ENCODE measurements at regions not wholly inside any gene's neighbourhood (a gene's known extent, or its start where the extent isn't known, plus 50 kb on each side); places are given as distances from the start of the nearest gene placed in this dataset.
"Not testable (repeated sequence)": the region's sequence is repeated elsewhere in the genome, so short reads cannot be mapped to it uniquely, and the experiment has no call there.

DNA sequence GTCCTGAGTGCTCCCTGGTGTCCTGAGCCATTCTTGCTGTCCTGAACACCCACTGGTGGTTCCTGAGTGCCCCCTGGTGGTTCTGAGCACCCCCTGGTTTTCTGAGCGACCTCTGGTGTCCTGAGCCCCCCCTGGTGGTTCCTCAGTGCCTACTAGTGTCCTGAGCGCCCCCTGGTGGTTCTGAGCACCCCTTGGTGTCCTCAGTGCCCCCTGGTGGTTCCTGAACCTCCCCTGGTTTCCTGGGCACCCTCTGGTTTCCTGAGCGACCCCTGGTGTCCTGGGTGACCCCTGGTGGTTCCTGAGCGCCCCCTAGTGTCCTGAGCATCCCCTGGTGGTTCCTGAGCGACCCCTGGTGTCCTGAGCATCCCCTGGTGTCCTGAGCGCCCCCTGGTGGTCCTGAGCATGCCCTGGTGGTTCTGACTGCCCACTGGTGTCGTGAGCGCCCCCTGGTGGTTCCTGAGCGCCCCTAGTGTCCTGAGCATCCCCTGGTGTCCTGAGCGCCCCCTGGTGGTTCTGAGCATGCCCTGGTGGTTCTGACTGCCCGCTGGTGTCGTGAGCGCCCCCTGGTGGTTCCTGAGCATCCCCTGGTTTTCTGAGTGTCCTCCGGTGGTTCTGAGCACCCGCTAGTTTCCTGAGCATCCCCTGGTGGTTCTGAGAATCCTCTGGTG lies 473.1 kb downstream of the TMEM121 start:
- Histone ChIP-seq H3K27ac (ENCODE audit: low read depth in 1 of 2, low read length in 2 of 2) (no peak overlapping the region), H3K9me3 (ENCODE audit: control insufficient read depth in 1 of 2, insufficient read depth in 1 of 2, low read length in 2 of 2) (peaks cover 0 to 14% of the 10 kb centered on the region in 2 experiments), H3K4me3 (ENCODE audit: low read length) (no peak overlapping the region), H3K4me1 (ENCODE audit: insufficient read depth, low read length) (peaks cover 24% of the 10 kb centered on the region), H3K36me3 (ENCODE audit: insufficient read depth, low read length) (no peaks in the 10 kb centered on the region), H3K27me3 (ENCODE audit: control insufficient read depth in 1 of 2, insufficient read depth in 2 of 2, low read length in 2 of 2) (no peaks in the 10 kb centered on the region)
- H3K9me3 Mint-ChIP-seq = no peaks in the 10 kb centered on the region
- ChIA-PET CTCF (interaction anchor here (0.7 kb wide), 1 partner anchor 11 kb away, joined by 4 read pairs; no protein-coding TSS in a partner anchor), POLR2A (no interaction called here)
- peak; percentile 74 for ATAC-seq (ENCODE audit: poor library complexity)
- H3K4me1 Mint-ChIP-seq (ENCODE audit: low read depth) = peaks cover 53% of the 10 kb centered on the region
- H3K36me3 Mint-ChIP-seq (ENCODE audit: low read depth) = no peaks in the 10 kb centered on the region
- TF ChIP-seq, protein P1, sequence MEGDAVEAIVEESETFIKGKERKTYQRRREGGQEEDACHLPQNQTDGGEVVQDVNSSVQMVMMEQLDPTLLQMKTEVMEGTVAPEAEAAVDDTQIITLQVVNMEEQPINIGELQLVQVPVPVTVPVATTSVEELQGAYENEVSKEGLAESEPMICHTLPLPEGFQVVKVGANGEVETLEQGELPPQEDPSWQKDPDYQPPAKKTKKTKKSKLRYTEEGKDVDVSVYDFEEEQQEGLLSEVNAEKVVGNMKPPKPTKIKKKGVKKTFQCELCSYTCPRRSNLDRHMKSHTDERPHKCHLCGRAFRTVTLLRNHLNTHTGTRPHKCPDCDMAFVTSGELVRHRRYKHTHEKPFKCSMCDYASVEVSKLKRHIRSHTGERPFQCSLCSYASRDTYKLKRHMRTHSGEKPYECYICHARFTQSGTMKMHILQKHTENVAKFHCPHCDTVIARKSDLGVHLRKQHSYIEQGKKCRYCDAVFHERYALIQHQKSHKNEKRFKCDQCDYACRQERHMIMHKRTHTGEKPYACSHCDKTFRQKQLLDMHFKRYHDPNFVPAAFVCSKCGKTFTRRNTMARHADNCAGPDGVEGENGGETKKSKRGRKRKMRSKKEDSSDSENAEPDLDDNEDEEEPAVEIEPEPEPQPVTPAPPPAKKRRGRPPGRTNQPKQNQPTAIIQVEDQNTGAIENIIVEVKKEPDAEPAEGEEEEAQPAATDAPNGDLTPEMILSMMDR (IDR thresholded peaks at IDR 0.05) = peak; percentile 52
- no peak overlapping the region for H3K4me3 Mint-ChIP-seq
- DNase-seq = peak in 13 of 14 experiments; percentile 48 to 89 (median 76)
- intact Hi-C loops (cut with DNase I, micrococcal nuclease) = loop anchor here in 1 of 2 experiments (2.0 to 10.0 kb wide), 2 partner anchors 19 to 325 kb away; no protein-coding TSS in a partner anchor
- peak overlapping the region; percentile 33 for H3K27ac Mint-ChIP-seq
- no peaks in the 10 kb centered on the region for H3K27me3 Mint-ChIP-seq

DNA sequence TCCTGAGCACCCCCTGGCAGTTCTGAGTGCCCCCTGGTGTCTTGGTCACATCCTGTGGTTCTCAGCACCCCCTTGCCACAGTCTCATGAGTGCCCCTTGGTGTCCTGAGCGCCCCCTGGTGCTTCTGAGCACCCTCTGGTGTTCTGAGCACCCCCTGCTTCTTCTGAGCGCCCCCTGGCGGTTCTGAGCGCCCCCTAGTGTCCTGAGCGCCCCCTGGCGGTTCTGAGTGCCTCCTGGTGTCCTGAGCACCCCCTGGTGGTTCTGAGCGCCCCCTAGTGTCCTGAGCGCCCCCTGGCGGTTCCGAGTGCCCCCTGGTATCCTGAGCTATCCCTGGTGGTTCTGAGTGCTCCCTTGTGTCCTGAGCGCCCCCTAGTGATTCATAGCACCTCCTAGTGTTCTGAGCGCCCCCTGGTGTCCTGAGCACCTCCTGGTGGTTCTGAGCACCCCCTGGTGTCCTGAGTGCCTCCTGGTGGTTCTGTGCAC lies 473.7 kb downstream of the TMEM121 start:
- peak in 5 of 14 experiments; percentile 18 to 60 (median 29) for DNase-seq
- H3K4me3 ChIP-seq (ENCODE audit: low read length); H3K36me3 ChIP-seq (ENCODE audit: insufficient read depth, low read length); H3K27me3 Mint-ChIP-seq; H3K27ac ChIP-seq (ENCODE audit: low read depth in 1 of 2, low read length in 2 of 2); H3K36me3 Mint-ChIP-seq (ENCODE audit: low read depth); H3K27me3 ChIP-seq (ENCODE audit: control insufficient read depth in 1 of 2, insufficient read depth in 2 of 2, low read length in 2 of 2); ATAC-seq (ENCODE audit: poor library complexity); H3K9me3 Mint-ChIP-seq; H3K4me3 Mint-ChIP-seq: not testable (repeated sequence)
- H3K4me1 ChIP-seq (ENCODE audit: insufficient read depth, low read length) = peaks cover 26% of the 10 kb centered on the region
- ChIA-PET POLR2A (interaction anchor here (0.7 kb wide), 1 partner anchor 31 kb away, joined by 3 read pairs; no protein-coding TSS in a partner anchor), CTCF (interaction anchor here (1.7 kb wide), 1 partner anchor 14 kb away, joined by 3 read pairs; no protein-coding TSS in a partner anchor)
- peaks cover 0 to 14% of the 10 kb centered on the region in 2 experiments for H3K9me3 ChIP-seq (ENCODE audit: control insufficient read depth in 1 of 2, insufficient read depth in 1 of 2, low read length in 2 of 2)
- H3K4me1 Mint-ChIP-seq (ENCODE audit: low read depth) = peaks cover 53% of the 10 kb centered on the region
- peak overlapping the region; percentile 33 for H3K27ac Mint-ChIP-seq
- intact Hi-C loops (cut with DNase I, micrococcal nuclease) = loop anchor here in 1 of 2 experiments (10.0 kb wide), 1 partner anchor 325 kb away; no protein-coding TSS in a partner anchor

DNA sequence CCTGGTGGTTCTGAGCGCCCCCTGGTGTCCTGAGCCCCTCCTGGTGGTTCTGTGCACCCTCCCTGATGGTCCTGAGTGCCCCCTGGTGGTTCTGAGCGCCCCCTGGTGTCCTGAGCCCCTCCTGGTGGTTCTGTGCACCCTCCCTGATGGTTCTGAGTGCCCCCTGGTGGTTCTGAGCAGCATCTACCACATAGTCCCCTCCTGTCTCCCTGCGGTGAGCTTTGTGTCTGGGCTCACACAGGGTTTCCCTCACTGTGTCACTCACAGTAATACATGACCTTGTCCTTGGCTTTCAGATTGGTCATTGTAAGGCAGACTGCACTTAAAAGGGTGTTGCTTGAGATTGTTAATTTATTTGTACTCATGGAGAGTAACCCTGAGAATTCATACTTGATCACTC lies 474.9 kb downstream of the TMEM121 start:
- CTCF ChIA-PET = interaction anchor here (0.7 to 1.7 kb wide), 6 partner anchors 11 to 53 kb away, joined by 3 to 6 read pairs (median 4); no protein-coding TSS in a partner anchor
- not testable (repeated sequence) for H3K36me3 Mint-ChIP-seq (ENCODE audit: low read depth); H3K27ac ChIP-seq (ENCODE audit: low read depth in 1 of 2, low read length in 2 of 2); H3K4me3 Mint-ChIP-seq; H3K27me3 ChIP-seq (ENCODE audit: control insufficient read depth in 1 of 2, insufficient read depth in 2 of 2, low read length in 2 of 2); H3K27me3 Mint-ChIP-seq; H3K36me3 ChIP-seq (ENCODE audit: insufficient read depth, low read length); H3K9me3 Mint-ChIP-seq; H3K4me3 ChIP-seq (ENCODE audit: low read length)
- ATAC-seq (ENCODE audit: poor library complexity) = peak; percentile 31
- peaks cover 58% of the 10 kb centered on the region for H3K4me1 Mint-ChIP-seq (ENCODE audit: low read depth)
- POLR2A ChIA-PET = interaction anchor here (1.2 kb wide), 1 partner anchor 15 kb away, joined by 4 read pairs; no protein-coding TSS in a partner anchor
- intact Hi-C loops (cut with DNase I, micrococcal nuclease) = loop anchor here in 1 of 2 experiments (10.0 kb wide), 1 partner anchor 326 kb away; no protein-coding TSS in a partner anchor
- H3K27ac Mint-ChIP-seq = peak overlapping the region; percentile 53
- TF ChIP-seq, protein P1 (IDR thresholded peaks at IDR 0.05) = peak; percentile 19
- H3K4me1 ChIP-seq (ENCODE audit: insufficient read depth, low read length) = peaks cover 37% of the 10 kb centered on the region
- peaks cover 0 to 14% of the 10 kb centered on the region in 2 experiments for H3K9me3 ChIP-seq (ENCODE audit: control insufficient read depth in 1 of 2, insufficient read depth in 1 of 2, low read length in 2 of 2)
- DNase-seq = peak in 4 of 14 experiments; percentile 12 to 54 (median 39)

Data from CD4-positive, alpha-beta T cell (primary cell).